ENCODE measurements at regions not wholly inside any gene's neighbourhood (a gene's known extent, or its start where the extent isn't known, plus 50 kb on each side); places are given as distances from the start of the nearest gene placed in this dataset.

DNA sequence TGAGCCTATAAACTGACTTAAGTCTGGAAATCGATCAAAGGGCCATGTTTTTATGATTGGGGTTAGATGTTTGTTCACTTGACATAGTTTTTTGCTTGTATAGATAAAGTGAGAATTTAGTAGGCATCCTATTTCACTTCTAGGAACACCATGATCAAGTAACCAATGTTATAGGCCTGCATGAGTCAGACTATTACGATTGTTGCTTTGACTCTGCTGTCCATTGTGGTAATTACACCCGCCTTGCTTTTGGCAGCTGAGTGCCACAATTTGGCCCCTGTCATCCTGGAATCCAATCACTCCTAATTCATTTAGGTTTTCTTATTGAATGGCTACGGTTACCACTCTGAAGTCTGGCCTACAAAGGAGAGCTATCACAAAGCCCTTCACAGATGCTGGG is 67.8 kb upstream of the IL33 start:
- no peak for TF ChIP-seq POLR2A (IDR thresholded peaks at IDR 0.05; ENCODE audit: low read depth, low read length)
- no peak for TF ChIP-seq TAF1 (IDR thresholded peaks at IDR 0.05; ENCODE audit: borderline replicate concordance, low read depth, low read length)

All from GM12892 (cell line).